HG02588 (cell line): ENCODE measurements at regions not wholly inside any gene's neighbourhood (a gene's known extent, or its start where the extent isn't known, plus 50 kb on each side); places are given as distances from the start of the nearest gene placed in this dataset.
"Not testable (repeated sequence)": the region's sequence is repeated elsewhere in the genome, so short reads cannot be mapped to it uniquely, and the experiment has no call there.

Source experiments
- ATAC-seq: cut with Tn5 transposase; IDR thresholded peaks from one replicate; pipeline ENCODE4 v1.9.1; 2021; ENCODE audit warnings: mild to moderate bottlenecking, moderate library complexity; ENCODE audit not compliant: unreplicated experiment

DNA sequence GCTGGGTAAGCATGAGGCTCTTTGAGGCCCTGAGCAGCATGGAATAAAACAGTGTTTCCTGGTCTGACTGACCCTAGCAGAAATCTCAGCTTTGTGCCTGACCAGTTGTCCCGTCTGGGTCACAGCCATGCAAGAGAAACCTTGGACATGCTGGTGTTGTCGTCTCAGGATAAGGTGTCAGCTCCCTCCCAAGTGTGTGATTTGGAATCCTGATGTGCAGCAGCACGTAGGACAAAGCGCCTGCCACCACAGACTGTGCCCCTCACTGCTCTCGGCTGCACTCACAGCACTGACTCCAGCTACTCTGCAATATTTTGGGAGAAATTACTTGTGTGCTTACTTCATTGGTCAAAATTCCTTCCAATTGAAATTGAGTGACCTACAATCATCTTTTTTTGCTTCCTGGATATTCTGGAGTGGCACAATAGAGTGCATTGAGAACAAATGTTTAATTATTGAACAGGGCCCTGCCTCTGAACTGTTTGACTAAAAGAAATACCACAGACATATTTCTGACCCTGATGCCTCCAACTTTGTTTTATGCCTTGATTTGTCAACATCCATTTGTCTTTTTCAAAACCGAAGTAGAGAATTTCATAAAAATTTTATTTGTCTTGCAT lies 352.4 kb downstream of the SOCS6 start:
- ATAC-seq: no peak

DNA sequence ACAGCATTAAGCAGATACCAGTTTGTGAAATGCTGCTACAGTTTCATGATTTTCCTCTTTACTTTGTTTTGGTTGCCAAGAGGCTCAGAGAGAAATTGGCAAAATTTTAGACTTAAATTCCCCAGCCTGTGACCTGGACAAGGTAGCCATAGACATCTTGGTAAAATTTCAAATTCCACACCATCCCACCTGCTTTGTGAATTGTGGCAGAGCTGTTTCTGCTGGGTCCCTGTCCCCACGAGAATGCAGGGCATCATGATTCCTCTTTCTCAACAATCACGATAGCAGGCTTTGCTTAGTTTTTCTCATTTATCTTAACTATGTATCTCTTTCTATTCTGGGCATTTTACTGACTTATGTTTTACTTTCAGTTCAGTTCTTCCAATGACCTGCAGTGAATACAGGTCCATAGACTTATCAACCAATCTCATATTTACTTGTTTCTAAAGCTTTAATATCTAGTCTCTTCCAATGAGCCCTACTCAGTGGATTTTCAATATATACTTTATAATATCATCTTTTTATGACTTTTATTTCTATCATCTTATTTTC lies 351.6 kb downstream of the SOCS6 start:
- ATAC-seq: no peak

DNA sequence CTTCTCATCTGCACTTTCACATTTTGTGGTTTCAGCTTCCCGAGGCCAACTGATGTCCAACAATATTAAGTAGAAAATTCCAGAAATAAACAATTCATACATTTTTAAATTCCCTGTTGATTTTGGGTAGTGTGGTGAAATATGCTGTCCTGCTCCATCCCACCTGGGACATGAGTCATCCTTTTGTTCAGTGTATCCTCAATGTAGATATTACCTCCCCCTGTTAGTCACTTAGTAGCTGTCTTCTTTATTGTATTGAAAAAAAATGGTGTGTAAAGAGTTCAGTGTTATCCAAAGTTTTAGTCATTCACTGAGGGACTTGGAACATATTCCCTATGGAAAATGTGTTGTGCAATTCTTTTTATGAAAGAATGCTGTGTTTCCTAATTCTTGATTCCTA lies 348.1 kb downstream of the SOCS6 start:
- no peak for ATAC-seq

- ATAC-seq: no peak
Observed at GRCh38 chr18:70634576-70635147, 345.8 kb downstream of the SOCS6 start.

GRCh38 chr18:70627182-70627802 lies 338.4 kb downstream of the SOCS6 start:
- no peak for ATAC-seq

- ATAC-seq: no peak
Observed at GRCh38 chr18:70622622-70623419, 334.0 kb downstream of the SOCS6 start.

- ATAC-seq: no peak
Observed at GRCh38 chr18:70621710-70622109, 332.9 kb downstream of the SOCS6 start.

DNA sequence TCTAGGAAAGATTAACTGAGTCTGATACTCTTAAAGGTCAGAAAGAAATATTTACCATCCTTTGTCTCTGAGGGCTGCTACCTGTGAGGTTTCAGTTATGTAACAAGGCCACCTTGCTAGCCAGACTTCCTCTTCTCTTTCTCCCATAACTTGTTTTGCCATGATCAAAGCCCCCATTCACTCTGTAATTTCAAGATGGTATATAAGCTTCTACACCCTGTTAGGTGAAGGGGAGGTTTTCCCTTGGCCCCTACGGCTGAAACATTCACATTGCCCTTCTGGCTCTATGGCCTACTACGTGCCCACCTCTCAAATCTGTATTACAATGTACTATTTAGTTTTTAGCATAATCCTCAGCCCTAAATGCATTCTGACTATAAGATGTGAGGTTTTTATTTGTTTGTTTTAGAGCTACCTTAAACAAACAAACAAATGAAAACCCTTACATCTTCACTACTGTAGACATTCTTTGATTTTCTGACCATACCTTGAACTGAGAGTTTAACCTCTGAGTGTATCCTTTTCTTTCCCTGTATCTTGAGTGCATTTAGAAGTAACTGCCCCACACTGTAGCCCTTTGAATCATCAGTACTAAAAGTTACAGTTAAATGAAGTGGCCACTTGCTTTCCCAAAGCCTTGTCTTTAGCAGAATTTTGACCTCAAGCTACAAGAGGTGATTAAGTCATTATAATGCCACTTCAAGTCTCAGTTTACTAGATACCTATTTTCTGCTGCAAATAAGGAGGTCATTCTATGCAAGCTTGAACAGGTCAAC lies 332.2 kb downstream of the SOCS6 start:
- no peak for ATAC-seq

GRCh38 chr18:70617020-70617763 lies 328.3 kb downstream of the SOCS6 start:
- ATAC-seq: no peak

DNA sequence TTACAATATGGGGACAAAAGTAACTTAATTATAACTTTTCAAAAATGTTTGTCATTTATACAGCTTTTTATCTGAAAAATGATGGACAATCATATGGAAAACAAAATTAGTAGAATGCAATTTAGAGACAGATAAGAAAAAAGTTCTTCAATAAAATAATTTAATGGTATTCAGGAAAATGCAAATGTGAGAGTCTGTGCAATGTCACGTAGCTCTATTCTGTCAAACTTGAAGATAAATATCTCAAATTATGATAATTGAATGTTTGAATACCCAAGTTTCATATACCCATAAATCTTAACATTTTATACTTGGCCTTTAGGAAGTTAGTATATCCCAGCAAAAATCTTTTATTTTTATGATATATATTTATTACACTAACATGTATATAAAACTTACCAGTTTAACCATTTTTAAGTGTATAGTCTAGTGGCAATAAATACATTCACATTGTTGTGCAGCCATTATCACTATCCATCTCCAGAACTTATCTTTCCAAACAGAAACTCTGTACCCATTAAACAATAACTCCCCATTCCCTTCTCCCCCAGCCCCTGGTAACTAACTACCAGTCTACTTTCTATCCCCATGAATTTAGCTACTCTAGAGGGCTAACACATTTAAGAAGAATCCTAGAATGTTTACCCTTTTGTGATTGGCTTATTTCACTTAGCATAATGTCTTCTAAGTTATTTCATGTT lies 311.5 kb downstream of the SOCS6 start:
- no peak for ATAC-seq

DNA sequence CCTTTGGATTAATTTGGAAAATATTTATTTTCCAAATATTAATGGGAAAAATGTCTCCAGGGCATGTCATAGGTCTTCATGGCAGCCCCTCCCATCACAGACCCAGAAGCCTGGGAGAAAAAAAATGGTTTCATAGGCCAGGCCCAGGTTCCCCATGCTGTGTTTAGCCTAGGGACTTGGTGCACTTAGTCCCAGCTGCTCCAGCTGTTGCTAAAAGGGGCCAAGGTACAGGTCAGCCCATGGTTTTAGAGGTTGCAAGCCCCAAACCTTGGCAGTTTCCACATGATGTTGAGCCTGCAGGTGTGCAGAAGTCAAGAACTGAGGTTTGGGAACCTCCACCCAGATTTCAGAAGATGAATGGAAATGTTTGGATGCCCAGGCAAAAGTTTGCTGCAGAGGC lies 309.6 kb downstream of the SOCS6 start:
- ATAC-seq: no peak

- no peak for ATAC-seq
Observed at GRCh38 chr18:70582981-70583380, 294.1 kb downstream of the SOCS6 start.

- ATAC-seq: no peak
Observed at GRCh38 chr18:70578480-70578879, 289.6 kb downstream of the SOCS6 start.

DNA sequence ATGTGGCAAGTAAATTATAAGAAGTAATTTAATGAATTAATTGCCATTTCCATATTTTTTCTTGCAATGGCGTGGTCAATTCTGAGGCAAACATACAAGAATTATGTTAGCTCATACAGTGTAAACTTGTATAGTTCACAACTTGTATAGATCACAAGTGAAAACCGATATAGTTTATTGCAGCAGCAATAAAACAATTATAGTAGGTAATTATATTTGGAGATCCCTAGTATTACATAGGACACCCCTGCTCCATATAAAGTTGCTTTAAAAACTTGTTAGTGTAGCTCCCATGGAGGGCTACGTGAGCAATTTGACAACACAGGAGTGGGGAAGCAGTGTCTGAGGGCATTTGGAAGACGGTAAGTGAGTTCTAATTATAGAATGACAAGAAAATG lies 288.2 kb downstream of the SOCS6 start:
- no peak for ATAC-seq

DNA sequence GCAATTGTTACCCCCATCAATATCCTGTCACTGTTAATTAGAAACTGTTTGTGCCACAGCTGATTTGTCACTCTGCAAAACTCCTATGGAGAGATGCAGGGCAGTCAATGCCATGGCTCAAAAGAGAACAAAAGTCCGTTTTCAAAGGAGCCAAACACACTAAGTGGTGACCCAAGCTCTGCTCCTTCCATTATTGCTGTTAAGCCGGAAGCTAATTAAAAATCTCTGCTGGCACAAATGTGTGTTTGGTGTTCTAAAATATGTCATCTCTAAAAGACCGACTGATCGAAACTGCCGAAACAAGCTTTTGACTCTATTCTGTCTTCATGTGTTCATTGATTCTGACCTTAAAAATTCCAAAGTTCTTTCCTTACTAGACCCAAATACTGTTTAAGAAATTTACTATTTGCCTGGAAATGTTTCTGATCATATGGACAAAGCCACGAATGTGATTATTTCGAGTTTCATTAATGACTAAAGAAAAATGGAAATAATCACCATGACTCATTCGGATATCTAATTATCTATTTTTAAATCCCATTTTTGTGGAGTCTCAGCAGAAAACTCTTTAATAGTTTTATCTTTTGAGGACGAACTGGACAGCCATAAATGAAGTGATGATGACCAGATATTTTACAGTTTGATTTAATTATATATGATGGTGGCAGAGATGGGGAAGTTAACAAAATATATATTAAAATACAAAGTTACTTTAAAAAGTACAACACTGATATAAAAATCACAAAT lies 287.6 kb downstream of the SOCS6 start:
- no peak for ATAC-seq

DNA sequence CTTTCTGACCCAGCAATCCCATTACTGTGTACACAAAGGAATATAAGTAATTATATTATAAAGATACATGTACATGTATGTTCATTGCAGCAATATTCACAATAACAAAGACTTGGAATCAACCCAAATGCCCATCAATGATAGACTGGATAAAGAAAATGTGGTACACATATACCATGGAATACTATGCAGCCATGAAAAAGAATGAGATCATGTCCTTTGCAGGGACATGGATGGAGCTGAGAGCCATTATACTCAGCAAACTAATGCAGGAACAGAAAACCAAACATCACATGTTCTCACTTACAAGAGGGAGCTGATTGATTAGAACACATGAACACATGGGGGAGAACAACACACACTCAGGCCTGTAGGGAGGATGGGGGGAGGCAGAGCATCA lies 286.1 kb downstream of the SOCS6 start:
- ATAC-seq: not testable (repeated sequence)

GRCh38 chr18:70569647-70570046 lies 280.8 kb downstream of the SOCS6 start:
- ATAC-seq: not testable (repeated sequence)

- ATAC-seq: no peak
Observed at GRCh38 chr18:70559446-70559845, 270.6 kb downstream of the SOCS6 start.

- ATAC-seq: no peak
Observed at GRCh38 chr18:70558371-70558770, 269.5 kb downstream of the SOCS6 start.
